ENCODE measurements at regions not wholly inside any gene's neighbourhood (a gene's known extent, or its start where the extent isn't known, plus 50 kb on each side); places are given as distances from the start of the nearest gene placed in this dataset.
"Not testable (repeated sequence)": the region's sequence is repeated elsewhere in the genome, so short reads cannot be mapped to it uniquely, and the experiment has no call there.

DNA sequence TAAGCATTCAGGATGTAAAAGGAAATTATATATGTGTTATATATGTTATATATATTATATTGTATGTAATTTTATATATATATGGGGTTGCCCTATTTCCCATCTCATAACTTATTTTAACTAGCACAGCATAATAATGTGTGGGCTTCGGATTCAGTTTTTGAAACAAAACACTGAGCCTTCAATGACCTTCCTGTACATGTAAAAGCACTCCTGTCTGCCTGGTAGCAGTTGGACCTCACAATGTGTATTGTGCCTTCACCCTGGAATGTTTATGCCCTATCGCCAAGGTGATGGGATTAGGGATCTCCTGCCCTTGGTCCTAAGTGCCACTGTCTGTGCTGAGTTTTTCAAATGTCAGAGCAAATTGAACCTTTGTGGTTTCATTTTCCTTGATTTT is 968.8 kb downstream of the TUBA3C start:
- H3K27ac ChIP-seq (ENCODE audit: low read depth in 1 of 2, low read length in 1 of 2): no peak overlapping the region
- ATAC-seq (ENCODE audit: insufficient read depth, low FRiP score) (peak; percentile 75), DNase-seq (no peak)
- H3K4me3 ChIP-seq: no peak overlapping the region
- H3K27me3 ChIP-seq (ENCODE audit: control insufficient read depth in 3 of 3, insufficient read depth in 3 of 3, low read length in 2 of 3): no peaks in the 10 kb centered on the region
- H3K4me1 ChIP-seq (ENCODE audit: control insufficient read depth in 5 of 5, insufficient read depth in 5 of 5, low read length in 5 of 5): no peaks in the 10 kb centered on the region
- H3K9ac ChIP-seq (ENCODE audit: insufficient read depth in 1 of 2, low read length in 2 of 2): no peak overlapping the region
- no peaks in the 10 kb centered on the region for H3K9me3 ChIP-seq (ENCODE audit: control insufficient read depth in 4 of 4, insufficient read depth in 3 of 4, low read length in 3 of 4)
- no peaks in the 10 kb centered on the region for H3K36me3 ChIP-seq (ENCODE audit: control insufficient read depth in 4 of 4, insufficient read depth in 4 of 4, low read length in 4 of 4)
- 73 to 75% methylated on average over 2 of the region's 2 CpGs for WGBS, 2 donors
- TF ChIP-seq CTCF (IDR thresholded peaks at IDR 0.05; ENCODE audit: control extremely low read depth, extremely low read depth): no peak

- H3K36me3 ChIP-seq (ENCODE audit: control insufficient read depth in 4 of 4, insufficient read depth in 4 of 4, low read length in 4 of 4); H3K4me3 ChIP-seq; H3K4me1 ChIP-seq (ENCODE audit: control insufficient read depth in 5 of 5, insufficient read depth in 5 of 5, low read length in 5 of 5); H3K9me3 ChIP-seq (ENCODE audit: control insufficient read depth in 4 of 4, insufficient read depth in 3 of 4, low read length in 3 of 4); H3K27ac ChIP-seq (ENCODE audit: low read depth in 1 of 2, low read length in 1 of 2); H3K27me3 ChIP-seq (ENCODE audit: control insufficient read depth in 3 of 3, insufficient read depth in 3 of 3, low read length in 2 of 3); H3K9ac ChIP-seq (ENCODE audit: insufficient read depth in 1 of 2, low read length in 2 of 2): not testable (repeated sequence)
- DNase-seq (peak in 1 of 3 donors; percentile 6), ATAC-seq (ENCODE audit: insufficient read depth, low FRiP score) (peak; percentile 76)
- WGBS, 2 donors: 73 to 80% methylated on average over 5 of the region's 5 CpGs
Measured at GRCh38 chr13:18211752-18212560, 969.7 kb downstream of the TUBA3C start.

- H3K9me3 ChIP-seq (ENCODE audit: control insufficient read depth in 4 of 4, insufficient read depth in 3 of 4, low read length in 3 of 4); H3K4me1 ChIP-seq (ENCODE audit: control insufficient read depth in 5 of 5, insufficient read depth in 5 of 5, low read length in 5 of 5); DNase-seq; H3K9ac ChIP-seq (ENCODE audit: insufficient read depth in 1 of 2, low read length in 2 of 2); H3K27me3 ChIP-seq (ENCODE audit: control insufficient read depth in 3 of 3, insufficient read depth in 3 of 3, low read length in 2 of 3); H3K27ac ChIP-seq (ENCODE audit: low read depth in 1 of 2, low read length in 1 of 2); ATAC-seq (ENCODE audit: insufficient read depth, low FRiP score); H3K36me3 ChIP-seq (ENCODE audit: control insufficient read depth in 4 of 4, insufficient read depth in 4 of 4, low read length in 4 of 4); H3K4me3 ChIP-seq: not testable (repeated sequence)
- WGBS, 2 donors: 64 to 69% methylated on average over 2 to 3 of the region's 4 CpGs
Measured at GRCh38 chr13:18204614-18205178, 976.9 kb downstream of the TUBA3C start.

- H3K27ac ChIP-seq (ENCODE audit: low read depth in 1 of 2, low read length in 1 of 2); H3K36me3 ChIP-seq (ENCODE audit: control insufficient read depth in 4 of 4, insufficient read depth in 4 of 4, low read length in 4 of 4); H3K4me1 ChIP-seq (ENCODE audit: control insufficient read depth in 5 of 5, insufficient read depth in 5 of 5, low read length in 5 of 5); H3K9ac ChIP-seq (ENCODE audit: insufficient read depth in 1 of 2, low read length in 2 of 2); DNase-seq; ATAC-seq (ENCODE audit: insufficient read depth, low FRiP score); H3K4me3 ChIP-seq; H3K27me3 ChIP-seq (ENCODE audit: control insufficient read depth in 3 of 3, insufficient read depth in 3 of 3, low read length in 2 of 3); H3K9me3 ChIP-seq (ENCODE audit: control insufficient read depth in 4 of 4, insufficient read depth in 3 of 4, low read length in 3 of 4): not testable (repeated sequence)
- 80 to 83% methylated on average over 7 of the region's 22 CpGs for WGBS, 2 donors
Measured at GRCh38 chr13:18195365-18195678, 986.3 kb downstream of the TUBA3C start.

GRCh38 chr13:18194631-18195364 is 986.8 kb downstream of the TUBA3C start:
- DNase-seq; H3K9me3 ChIP-seq (ENCODE audit: control insufficient read depth in 4 of 4, insufficient read depth in 3 of 4, low read length in 3 of 4); H3K4me3 ChIP-seq; H3K27ac ChIP-seq (ENCODE audit: low read depth in 1 of 2, low read length in 1 of 2); H3K9ac ChIP-seq (ENCODE audit: insufficient read depth in 1 of 2, low read length in 2 of 2); H3K27me3 ChIP-seq (ENCODE audit: control insufficient read depth in 3 of 3, insufficient read depth in 3 of 3, low read length in 2 of 3); H3K36me3 ChIP-seq (ENCODE audit: control insufficient read depth in 4 of 4, insufficient read depth in 4 of 4, low read length in 4 of 4); H3K4me1 ChIP-seq (ENCODE audit: control insufficient read depth in 5 of 5, insufficient read depth in 5 of 5, low read length in 5 of 5): not testable (repeated sequence)
- ATAC-seq (ENCODE audit: insufficient read depth, low FRiP score): peak; percentile 19
- WGBS, 2 donors: 66 to 75% methylated on average over 6 to 12 of the region's 42 CpGs

GRCh38 chr13:18194104-18194503 is 987.5 kb downstream of the TUBA3C start:
- WGBS, 2 donors: 74 to 78% methylated on average over 15 to 26 of the region's 27 CpGs
- not testable (repeated sequence) for H3K27ac ChIP-seq (ENCODE audit: low read depth in 1 of 2, low read length in 1 of 2); DNase-seq; ATAC-seq (ENCODE audit: insufficient read depth, low FRiP score); H3K4me1 ChIP-seq (ENCODE audit: control insufficient read depth in 5 of 5, insufficient read depth in 5 of 5, low read length in 5 of 5); H3K27me3 ChIP-seq (ENCODE audit: control insufficient read depth in 3 of 3, insufficient read depth in 3 of 3, low read length in 2 of 3); H3K4me3 ChIP-seq; H3K9me3 ChIP-seq (ENCODE audit: control insufficient read depth in 4 of 4, insufficient read depth in 3 of 4, low read length in 3 of 4); H3K9ac ChIP-seq (ENCODE audit: insufficient read depth in 1 of 2, low read length in 2 of 2); H3K36me3 ChIP-seq (ENCODE audit: control insufficient read depth in 4 of 4, insufficient read depth in 4 of 4, low read length in 4 of 4)
